H9 (cell line): ENCODE measurements at regions not wholly inside any gene's neighbourhood (a gene's known extent, or its start where the extent isn't known, plus 50 kb on each side); places are given as distances from the start of the nearest gene placed in this dataset.

ENCODE experiments used
- DNase-seq: peaks from one replicate; pipeline ENCODE4 v3.0.0-alpha.2; 2017
- H2AFZ ChIP-seq: one replicate; pipeline ENCODE4 v1.6.1; 2013; ENCODE audit warnings: mild to moderate bottlenecking, low read length, control low read depth, moderate library complexity
- H2AK5ac ChIP-seq: 2 replicates; pipeline ENCODE4 v1.6.1; 2013; ENCODE audit warnings: low read length, control low read depth, mixed read lengths; ENCODE audit not compliant: insufficient read length
- H2BK120ac ChIP-seq: one replicate; pipeline ENCODE4 v1.6.1; 2013; ENCODE audit warnings: low read depth, mild to moderate bottlenecking, low read length, control low read depth, inconsistent platforms; ENCODE audit not compliant: poor library complexity, severe bottlenecking
- H2BK12ac ChIP-seq: 2 replicates; pipeline ENCODE4 v1.6.1; 2013; ENCODE audit warnings: low read length, control low read depth, mixed read lengths, low read depth; ENCODE audit not compliant: insufficient read length
- H2BK15ac ChIP-seq: 2 replicates; pipeline ENCODE4 v1.6.1; 2013; ENCODE audit warnings: low read depth, low read length, control low read depth
- H2BK20ac ChIP-seq: one replicate; pipeline ENCODE4 v1.6.1; 2013; ENCODE audit warnings: low read depth, mild to moderate bottlenecking, low read length, control low read depth, inconsistent platforms; ENCODE audit not compliant: poor library complexity, severe bottlenecking
- H2BK5ac ChIP-seq: 2 replicates; pipeline ENCODE4 v1.6.1; 2013; ENCODE audit warnings: low read length, control low read depth, mixed read lengths; ENCODE audit not compliant: insufficient read length
- H3K14ac ChIP-seq: 2 replicates; pipeline ENCODE4 v1.6.1; 2013; ENCODE audit warnings: low read length, control low read depth; ENCODE audit not compliant: insufficient read depth
- H3K18ac ChIP-seq: 2 replicates; pipeline ENCODE4 v1.6.1; 2013; ENCODE audit warnings: low read depth, mild to moderate bottlenecking, mixed read lengths, low read length, control low read depth; ENCODE audit not compliant: insufficient read length
- H3K23ac ChIP-seq: 2 replicates; pipeline ENCODE4 v1.6.1; 2013; ENCODE audit warnings: low read length, control low read depth, mixed read lengths, low read depth; ENCODE audit not compliant: insufficient read length
- H3K23me2 ChIP-seq: 2 replicates; pipeline ENCODE4 v1.6.1; 2013; ENCODE audit warnings: low read depth, mild to moderate bottlenecking, mixed read lengths, low read length, control low read depth; ENCODE audit not compliant: insufficient read length, poor library complexity, severe bottlenecking
- H3K27ac ChIP-seq: 2 replicates; pipeline ENCODE4 v1.5.1; 2013; ENCODE audit warnings: low read length, control low read depth, mixed read lengths, low read depth; ENCODE audit not compliant: insufficient read length
- H3K27me3 ChIP-seq: 2 replicates; pipeline ENCODE4 v1.6.1; 2013; ENCODE audit warnings: low read length, control low read depth, inconsistent platforms; ENCODE audit not compliant: insufficient read depth
- H3K4ac ChIP-seq: 2 replicates; pipeline ENCODE4 v1.6.1; 2013; ENCODE audit warnings: low read depth, mild to moderate bottlenecking, control low read depth, inconsistent platforms, low read length, moderate library complexity
- H3K4me1 ChIP-seq: 2 replicates; pipeline ENCODE4 v1.6.1; 2013; ENCODE audit warnings: low read length, control low read depth, inconsistent platforms; ENCODE audit not compliant: insufficient read depth
- H3K4me2 ChIP-seq: 2 replicates; pipeline ENCODE4 v1.6.1; 2013; ENCODE audit warnings: low read length, control low read depth, mixed read lengths; ENCODE audit not compliant: insufficient read length, insufficient read depth
- H3K56ac ChIP-seq: 2 replicates; pipeline ENCODE4 v1.6.1; 2013; ENCODE audit warnings: low read depth, mild to moderate bottlenecking, mixed read lengths, low read length, control low read depth; ENCODE audit not compliant: insufficient read length
- H3K79me1 ChIP-seq: 2 replicates; pipeline ENCODE4 v1.6.1; 2013; ENCODE audit warnings: low read depth, mild to moderate bottlenecking, moderate library complexity, low read length, control low read depth, inconsistent platforms; ENCODE audit not compliant: insufficient read depth, poor library complexity, severe bottlenecking
- H3K79me2 ChIP-seq: 2 replicates; pipeline ENCODE4 v1.6.1; 2013; ENCODE audit warnings: low read length, control low read depth, inconsistent platforms; ENCODE audit not compliant: insufficient read depth
- H3K9ac ChIP-seq: 2 replicates; pipeline ENCODE4 v1.6.1; 2013; ENCODE audit warnings: low read length, control low read depth, mixed read lengths; ENCODE audit not compliant: insufficient read length; ENCODE audit errors: extremely low read depth
- H3K9me3 ChIP-seq: one replicate; pipeline ENCODE4 v1.6.1; 2013; ENCODE audit warnings: low read depth, low read length, inconsistent platforms; ENCODE audit not compliant: control insufficient read depth
- H3T11ph ChIP-seq: one replicate; pipeline ENCODE4 v1.6.1; 2013; ENCODE audit warnings: mild to moderate bottlenecking, low read length, control low read depth, inconsistent platforms
- H4K20me1 ChIP-seq: one replicate; pipeline ENCODE4 v1.6.1; 2013; ENCODE audit not compliant: control insufficient read depth, insufficient read length, insufficient read depth
- H4K5ac ChIP-seq: 2 replicates; pipeline ENCODE4 v1.6.1; 2013; ENCODE audit warnings: low read depth, mild to moderate bottlenecking, mixed read lengths, low read length, control low read depth; ENCODE audit not compliant: insufficient read length
- H4K8ac ChIP-seq: replicated peaks from 2 replicates; pipeline ENCODE4 v1.6.1; 2013; ENCODE audit warnings: low read length, control low read depth, mixed read lengths, low read depth; ENCODE audit not compliant: insufficient read length
- H4K91ac ChIP-seq: 2 replicates; pipeline ENCODE4 v1.6.1; 2013; ENCODE audit warnings: low read depth, mild to moderate bottlenecking, moderate library complexity, mixed read lengths, low read length, control low read depth; ENCODE audit not compliant: insufficient read length
- H3K27ac Mint-ChIP-seq, 3 experiments: 2 replicates in 2 of 3; 3 replicates in 1 of 3; pipeline ENCODE4 v1.8.0; 2020 to 2021; ENCODE audit warnings: mixed read lengths in 3 of 3, mild to moderate bottlenecking in 1 of 3, moderate library complexity in 1 of 3
- H3K27me3 Mint-ChIP-seq: 2 replicates; pipeline ENCODE4 v1.8.0; 2021; ENCODE audit warnings: low read depth, mild to moderate bottlenecking, moderate library complexity, mixed read lengths
- H3K36me3 Mint-ChIP-seq, 3 experiments: 2 replicates in 2 of 3; 3 replicates in 1 of 3; pipeline ENCODE4 v1.8.0; 2020 to 2021; ENCODE audit warnings: low read depth in 3 of 3, mixed read lengths in 3 of 3; ENCODE audit not compliant: insufficient read depth in 1 of 3
- H3K4me1 Mint-ChIP-seq, 2 experiments: 2 replicates each; pipeline ENCODE4 v1.8.0; 2020; ENCODE audit warnings: mixed read lengths in 2 of 2
- H3K4me3 Mint-ChIP-seq, 2 experiments: 2 replicates in 1 of 2; 3 replicates in 1 of 2; pipeline ENCODE4 v1.8.0; 2020 to 2021; ENCODE audit warnings: mild to moderate bottlenecking in 2 of 2, mixed read lengths in 2 of 2, moderate library complexity in 1 of 2
- H3K9me3 Mint-ChIP-seq, 2 experiments: 2 replicates in 1 of 2; 3 replicates in 1 of 2; pipeline ENCODE4 v1.8.0; 2020; ENCODE audit warnings: mild to moderate bottlenecking in 2 of 2, mixed read lengths in 2 of 2, moderate library complexity in 1 of 2
- CTCF ChIP-seq: fragments of 200-600 bp; sonication (generic); conservative IDR thresholded peaks from 3 replicates; pipeline ENCODE4 v1.8.0; 2021; ENCODE audit warnings: antibody characterized with exemption, mild to moderate bottlenecking
- WGBS: extraction: QIAGEN DNeasy Blood & Tissue Kit; methylation state at CpG from one replicate; pipeline ENCODE4 v1.1.7; 2013; ENCODE audit warnings: missing lambda C conversion rate, low lambda C conversion rate, mixed read lengths; ENCODE audit not compliant: insufficient read length; ENCODE audit errors: extremely low coverage; 5-methylcytosine and 5-hydroxymethylcytosine counted together

- H3K79me1 ChIP-seq: no peaks in the 10 kb centered on the region
- no peaks in the 10 kb centered on the region for H4K20me1 ChIP-seq
- H2BK20ac ChIP-seq: no peak overlapping the region
- no peak overlapping the region for H4K91ac ChIP-seq
- H3K4ac ChIP-seq: no peak overlapping the region
- TF ChIP-seq CTCF: no peak
- H3T11ph ChIP-seq: no peak overlapping the region
- no peak overlapping the region for H4K8ac ChIP-seq
- H2BK15ac ChIP-seq: no peak overlapping the region
- H3K27me3 ChIP-seq: no peaks in the 10 kb centered on the region
- no peaks in the 10 kb centered on the region for H3K9me3 Mint-ChIP-seq
- no peak overlapping the region for H2AK5ac ChIP-seq
- H2BK120ac ChIP-seq: no peak overlapping the region
- H3K27ac ChIP-seq: no peak overlapping the region
- H3K56ac ChIP-seq: no peak overlapping the region
- no peak overlapping the region for H3K18ac ChIP-seq
- H3K4me1 Mint-ChIP-seq: no peaks in the 10 kb centered on the region
- H3K27me3 Mint-ChIP-seq: no peaks in the 10 kb centered on the region
- no peak overlapping the region for H2AFZ ChIP-seq
- no peaks in the 10 kb centered on the region for H3K79me2 ChIP-seq
- no peaks in the 10 kb centered on the region for H3K23me2 ChIP-seq
- H3K4me3 Mint-ChIP-seq: no peak overlapping the region
- no peak overlapping the region for H4K5ac ChIP-seq
- H3K9me3 ChIP-seq: no peaks in the 10 kb centered on the region
- H2BK5ac ChIP-seq: no peak overlapping the region
- no peak for DNase-seq
- H3K4me1 ChIP-seq: no peaks in the 10 kb centered on the region
- no peak overlapping the region for H3K27ac Mint-ChIP-seq
- no peak overlapping the region for H3K9ac ChIP-seq
- no peak overlapping the region for H3K14ac ChIP-seq
- H3K4me2 ChIP-seq: no peak overlapping the region
- no peak overlapping the region for H3K23ac ChIP-seq
- no CpG with 5 or more reads among the region's 1 CpG for WGBS
- H2BK12ac ChIP-seq: no peak overlapping the region
- H3K36me3 Mint-ChIP-seq: no peaks in the 10 kb centered on the region
These were observed 269.4 kb upstream of the CHAC2 start for GRCh38 chr2:53498210-53498609.
